ENCODE measurements at regions not wholly inside any gene's neighbourhood (a gene's known extent, or its start where the extent isn't known, plus 50 kb on each side); places are given as distances from the start of the nearest gene placed in this dataset.

- Histone ChIP-seq H3K36me3 (no peaks in the 10 kb centered on the region), H3K27me3 (no peaks in the 10 kb centered on the region), H3K4me3 (ENCODE audit: low read depth in 1 of 2, low read length in 1 of 2) (no peak overlapping the region), H3K9me3 (no peaks in the 10 kb centered on the region), H3K4me1 (ENCODE audit: control insufficient read depth in 1 of 2, insufficient read depth in 1 of 2, low read depth in 1 of 2, low read length in 1 of 2) (peaks cover 71 to 83% of the 10 kb centered on the region in 2 experiments), H3K27ac (peak overlapping the region; percentile 68)
- no peak for TF ChIP-seq CTCF (IDR thresholded peaks at IDR 0.05)
Observed at GRCh38 chr3:177599326-177599725, 402.0 kb upstream of the TBL1XR1 start.

DNA sequence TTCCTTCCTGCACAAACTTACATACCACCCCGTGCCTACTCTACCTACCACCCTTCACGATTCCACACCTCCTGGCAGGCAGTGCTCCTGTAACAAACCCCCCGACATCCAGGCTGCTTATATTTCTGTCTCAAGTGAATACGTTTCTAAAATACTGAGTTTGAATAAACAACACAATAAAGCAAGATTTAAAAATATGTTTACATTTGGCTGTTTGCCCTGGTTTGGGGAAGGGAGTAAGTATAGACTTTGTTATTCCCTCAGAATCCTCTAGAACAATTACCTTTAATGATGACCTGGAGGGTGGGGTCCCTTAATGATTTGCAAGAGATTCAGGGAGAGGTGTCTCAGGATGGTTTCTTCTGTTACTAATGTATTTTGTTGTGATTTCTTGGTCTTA is 402.6 kb upstream of the TBL1XR1 start:
- H3K36me3 ChIP-seq = no peaks in the 10 kb centered on the region
- no peak for TF ChIP-seq CTCF (IDR thresholded peaks at IDR 0.05)
- H3K4me3 ChIP-seq (ENCODE audit: low read depth in 1 of 2, low read length in 1 of 2) = no peak overlapping the region
- H3K27me3 ChIP-seq = no peaks in the 10 kb centered on the region
- peak overlapping the region; percentile 68 for H3K27ac ChIP-seq
- H3K4me1 ChIP-seq (ENCODE audit: control insufficient read depth in 1 of 2, insufficient read depth in 1 of 2, low read depth in 1 of 2, low read length in 1 of 2) = peaks cover 71 to 83% of the 10 kb centered on the region in 2 experiments
- no peaks in the 10 kb centered on the region for H3K9me3 ChIP-seq

GRCh38 chr3:177600411-177600810 is 403.1 kb upstream of the TBL1XR1 start:
- Histone ChIP-seq H3K9me3 (no peaks in the 10 kb centered on the region), H3K36me3 (no peaks in the 10 kb centered on the region), H3K27me3 (no peaks in the 10 kb centered on the region), H3K4me1 (ENCODE audit: control insufficient read depth in 1 of 2, insufficient read depth in 1 of 2, low read depth in 1 of 2, low read length in 1 of 2) (peaks cover 71 to 83% of the 10 kb centered on the region in 2 experiments), H3K27ac (peak overlapping the region; percentile 77), H3K4me3 (ENCODE audit: low read depth in 1 of 2, low read length in 1 of 2) (no peak overlapping the region)
- TF ChIP-seq CTCF (IDR thresholded peaks at IDR 0.05) = no peak

GRCh38 chr3:177601152-177601551 is 403.9 kb upstream of the TBL1XR1 start:
- no peaks in the 10 kb centered on the region for H3K9me3 ChIP-seq
- H3K4me1 ChIP-seq (ENCODE audit: control insufficient read depth in 1 of 2, insufficient read depth in 1 of 2, low read depth in 1 of 2, low read length in 1 of 2) = peaks cover 71 to 81% of the 10 kb centered on the region in 2 experiments
- H3K4me3 ChIP-seq (ENCODE audit: low read depth in 1 of 2, low read length in 1 of 2) = no peak overlapping the region
- peak overlapping the region; percentile 77 for H3K27ac ChIP-seq
- H3K36me3 ChIP-seq = no peaks in the 10 kb centered on the region
- no peak for TF ChIP-seq CTCF (IDR thresholded peaks at IDR 0.05)
- no peaks in the 10 kb centered on the region for H3K27me3 ChIP-seq

- no peak for TF ChIP-seq CTCF (IDR thresholded peaks at IDR 0.05)
- H3K27ac ChIP-seq = peak overlapping the region; percentile 77
- peaks cover 58 to 66% of the 10 kb centered on the region in 2 experiments for H3K4me1 ChIP-seq (ENCODE audit: control insufficient read depth in 1 of 2, insufficient read depth in 1 of 2, low read depth in 1 of 2, low read length in 1 of 2)
Observed at GRCh38 chr3:177602601-177603147, 405.4 kb upstream of the TBL1XR1 start.

More at GRCh38 chr3:177602601-177603147, 405.4 kb upstream of the TBL1XR1 start:
- H3K4me3 ChIP-seq (ENCODE audit: low read depth in 1 of 2, low read length in 1 of 2) = peak overlapping the region in 1 of 2 experiments; percentile 25
- no peaks in the 10 kb centered on the region for H3K36me3 ChIP-seq
- no peaks in the 10 kb centered on the region for H3K27me3 ChIP-seq
- no peaks in the 10 kb centered on the region for H3K9me3 ChIP-seq
